OCI-LY3 (cell line): ENCODE measurements at regions not wholly inside any gene's neighbourhood (a gene's known extent, or its start where the extent isn't known, plus 50 kb on each side); places are given as distances from the start of the nearest gene placed in this dataset.

Experiments
- EZH2phosphoT487 ChIP-seq: fragments of 200-600 bp; shearing (Covaris generic); IDR thresholded peaks from 2 replicates; pipeline ENCODE4 v1.6.1; 2018; ENCODE audit warnings: antibody characterized with exemption, mixed run types, low read depth
- TF ChIP-seq, protein P1 (sequence below): fragments of 200-600, 300-600 bp; sonication (generic); IDR thresholded peaks from 2 replicates; pipeline ENCODE4 v1.5.1; 2014; ENCODE audit warnings: antibody characterized with exemption, low read length, low read depth

DNA sequence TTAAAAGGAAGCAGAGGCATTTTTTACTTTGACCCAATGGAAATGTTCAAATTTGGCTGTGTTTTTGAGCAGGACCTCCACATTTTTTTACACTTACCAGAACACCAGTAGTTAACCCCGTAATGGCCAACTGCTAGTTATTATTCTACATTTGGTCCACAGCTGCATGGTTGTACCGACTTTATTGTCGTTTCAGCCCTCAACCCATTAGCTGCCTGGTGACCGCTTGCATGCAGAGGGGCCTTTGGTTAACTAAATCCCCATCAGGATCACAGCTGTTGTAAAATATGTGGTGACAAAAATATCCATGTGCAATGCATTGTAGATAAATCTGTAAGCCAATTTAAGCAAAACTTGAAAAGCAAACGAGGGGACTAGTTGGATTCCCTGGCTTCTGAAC, 342.2 kb upstream of the MEOX2 start:
- TF ChIP-seq, protein P1, sequence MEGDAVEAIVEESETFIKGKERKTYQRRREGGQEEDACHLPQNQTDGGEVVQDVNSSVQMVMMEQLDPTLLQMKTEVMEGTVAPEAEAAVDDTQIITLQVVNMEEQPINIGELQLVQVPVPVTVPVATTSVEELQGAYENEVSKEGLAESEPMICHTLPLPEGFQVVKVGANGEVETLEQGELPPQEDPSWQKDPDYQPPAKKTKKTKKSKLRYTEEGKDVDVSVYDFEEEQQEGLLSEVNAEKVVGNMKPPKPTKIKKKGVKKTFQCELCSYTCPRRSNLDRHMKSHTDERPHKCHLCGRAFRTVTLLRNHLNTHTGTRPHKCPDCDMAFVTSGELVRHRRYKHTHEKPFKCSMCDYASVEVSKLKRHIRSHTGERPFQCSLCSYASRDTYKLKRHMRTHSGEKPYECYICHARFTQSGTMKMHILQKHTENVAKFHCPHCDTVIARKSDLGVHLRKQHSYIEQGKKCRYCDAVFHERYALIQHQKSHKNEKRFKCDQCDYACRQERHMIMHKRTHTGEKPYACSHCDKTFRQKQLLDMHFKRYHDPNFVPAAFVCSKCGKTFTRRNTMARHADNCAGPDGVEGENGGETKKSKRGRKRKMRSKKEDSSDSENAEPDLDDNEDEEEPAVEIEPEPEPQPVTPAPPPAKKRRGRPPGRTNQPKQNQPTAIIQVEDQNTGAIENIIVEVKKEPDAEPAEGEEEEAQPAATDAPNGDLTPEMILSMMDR, result no peak
- no peak for TF ChIP-seq EZH2phosphoT487
